ENCODE measurements at regions not wholly inside any gene's neighbourhood (a gene's known extent, or its start where the extent isn't known, plus 50 kb on each side); places are given as distances from the start of the nearest gene placed in this dataset.
"Not testable (repeated sequence)": the region's sequence is repeated elsewhere in the genome, so short reads cannot be mapped to it uniquely, and the experiment has no call there.

GRCh38 chr4:10388146-10388545, 69.1 kb downstream of the ZNF518B start:
- H3K4me3 ChIP-seq (ENCODE audit: low read depth, low read length); DNase-seq (ENCODE audit: low read depth): not testable (repeated sequence)

- DNase-seq (ENCODE audit: low read depth) = no peak
- no peak for TF ChIP-seq CTCF (IDR thresholded peaks at IDR 0.05; ENCODE audit: control insufficient read depth, extremely low read depth, insufficient read depth)
- H3K4me3 ChIP-seq (ENCODE audit: low read depth, low read length) = no peak overlapping the region
Measured at GRCh38 chr4:10385994-10386394, 71.2 kb downstream of the ZNF518B start.

GRCh38 chr4:10384974-10385373, 72.3 kb downstream of the ZNF518B start:
- DNase-seq (ENCODE audit: low read depth) = no peak
- no peak overlapping the region for H3K4me3 ChIP-seq (ENCODE audit: low read depth, low read length)
- TF ChIP-seq CTCF (IDR thresholded peaks at IDR 0.05; ENCODE audit: control insufficient read depth, extremely low read depth, insufficient read depth) = no peak

- TF ChIP-seq CTCF (IDR thresholded peaks at IDR 0.05; ENCODE audit: control insufficient read depth, extremely low read depth, insufficient read depth) = no peak
Measured at GRCh38 chr4:10383417-10383816, 73.8 kb downstream of the ZNF518B start.

GRCh38 chr4:10382171-10382570, 75.1 kb downstream of the ZNF518B start:
- not testable (repeated sequence) for DNase-seq (ENCODE audit: low read depth); H3K4me3 ChIP-seq (ENCODE audit: low read depth, low read length)

More at GRCh38 chr4:10383417-10383816, 73.8 kb downstream of the ZNF518B start:
- H3K4me3 ChIP-seq (ENCODE audit: low read depth, low read length) = no peak overlapping the region
- DNase-seq (ENCODE audit: low read depth) = no peak

- H3K4me3 ChIP-seq (ENCODE audit: low read depth, low read length) = no peak overlapping the region
- DNase-seq (ENCODE audit: low read depth) = no peak
- TF ChIP-seq CTCF (IDR thresholded peaks at IDR 0.05; ENCODE audit: control insufficient read depth, extremely low read depth, insufficient read depth) = no peak
Measured at GRCh38 chr4:10381146-10381545, 76.1 kb downstream of the ZNF518B start.

GRCh38 chr4:10380735-10381134, 76.5 kb downstream of the ZNF518B start:
- no peak for TF ChIP-seq CTCF (IDR thresholded peaks at IDR 0.05; ENCODE audit: control insufficient read depth, extremely low read depth, insufficient read depth)
- DNase-seq (ENCODE audit: low read depth) = no peak
- H3K4me3 ChIP-seq (ENCODE audit: low read depth, low read length) = no peak overlapping the region

GRCh38 chr4:10371869-10372471, 85.3 kb downstream of the ZNF518B start:
- no peak for DNase-seq (ENCODE audit: low read depth)
- no peak for TF ChIP-seq CTCF (IDR thresholded peaks at IDR 0.05; ENCODE audit: control insufficient read depth, extremely low read depth, insufficient read depth)
- H3K4me3 ChIP-seq (ENCODE audit: low read depth, low read length) = no peak overlapping the region

Measured in LNCaP clone FGC (cell line).